ENCODE measurements at regions not wholly inside any gene's neighbourhood (a gene's known extent, or its start where the extent isn't known, plus 50 kb on each side); places are given as distances from the start of the nearest gene placed in this dataset.
"Not testable (repeated sequence)": the region's sequence is repeated elsewhere in the genome, so short reads cannot be mapped to it uniquely, and the experiment has no call there.

DNA sequence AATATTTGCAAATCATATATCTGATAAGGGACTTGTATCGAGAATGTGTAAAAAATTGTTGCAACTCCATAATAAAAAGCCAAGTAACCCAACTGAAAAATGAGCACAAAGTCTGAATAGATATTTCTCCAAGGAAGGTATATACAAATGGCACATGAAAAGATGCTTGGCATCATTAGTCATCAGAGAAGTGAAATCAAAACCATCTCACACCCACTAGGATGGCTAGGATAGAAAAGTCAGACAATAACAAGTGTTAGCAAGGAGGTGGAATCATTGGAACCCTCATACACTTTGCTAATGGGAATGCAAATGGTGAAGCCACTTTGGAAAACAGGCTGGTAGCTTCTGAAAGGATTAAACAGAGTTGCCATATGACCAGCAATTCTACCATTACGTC is 182.7 kb downstream of the ERCC6L2 start:
- Mint-ChIP-seq H3K36me3 (peaks cover 10% of the 10 kb centered on the region), H3K27ac (no peak overlapping the region), H3K4me1 (ENCODE audit: low read depth) (peaks cover 32% of the 10 kb centered on the region), H3K9me3 (ENCODE audit: low read depth) (peaks cover 15% of the 10 kb centered on the region), H3K27me3 (peaks cover 2% of the 10 kb centered on the region), H3K4me3 (no peak overlapping the region)

DNA sequence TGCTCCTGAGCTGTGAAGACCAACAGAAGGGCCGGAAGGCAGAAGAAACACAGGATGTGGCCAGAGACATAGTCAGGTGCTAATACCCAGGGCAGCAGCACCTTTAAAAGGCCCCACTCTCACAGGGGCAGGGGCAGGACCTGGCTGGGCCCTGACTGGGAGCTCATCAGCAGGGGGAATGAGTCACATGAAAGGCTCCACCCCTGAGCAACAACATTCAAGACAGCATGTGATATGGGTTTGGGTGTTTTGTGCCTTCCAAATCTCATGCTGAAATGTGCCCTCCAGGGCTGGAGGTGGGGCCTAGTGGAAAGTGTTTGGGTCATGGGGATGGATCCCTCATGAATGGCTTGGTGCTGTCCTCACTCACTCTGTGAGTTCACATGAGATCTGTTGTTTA is 181.7 kb downstream of the ERCC6L2 start:
- peaks cover 10% of the 10 kb centered on the region for H3K36me3 Mint-ChIP-seq
- H3K9me3 Mint-ChIP-seq (ENCODE audit: low read depth) = peaks cover 15% of the 10 kb centered on the region
- peaks cover 32% of the 10 kb centered on the region for H3K4me1 Mint-ChIP-seq (ENCODE audit: low read depth)
- H3K4me3 Mint-ChIP-seq = no peak overlapping the region
- peaks cover 2% of the 10 kb centered on the region for H3K27me3 Mint-ChIP-seq
- H3K27ac Mint-ChIP-seq = no peak overlapping the region

DNA sequence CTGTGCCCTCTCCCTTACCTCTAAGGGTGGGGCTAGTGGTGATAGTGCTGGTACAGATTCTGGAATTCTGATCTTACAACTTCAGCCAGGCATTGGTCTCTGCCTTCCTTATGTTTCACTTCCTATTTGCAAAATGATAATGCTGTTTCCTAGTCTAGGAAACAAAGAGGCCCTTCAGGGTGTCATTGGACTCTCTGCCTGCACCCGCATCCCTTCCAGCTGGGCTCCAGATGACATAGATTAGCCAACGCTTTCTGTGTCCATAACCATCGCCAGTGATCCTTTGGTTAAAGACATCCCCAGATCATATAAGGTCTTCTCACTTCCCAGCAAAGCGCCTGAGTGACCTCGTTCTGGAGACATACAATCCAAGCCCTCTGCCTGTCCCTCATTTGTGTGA is 180.7 kb downstream of the ERCC6L2 start:
- Mint-ChIP-seq H3K36me3 (peaks cover 10% of the 10 kb centered on the region), H3K9me3 (ENCODE audit: low read depth) (peaks cover 15% of the 10 kb centered on the region), H3K27me3 (no peaks in the 10 kb centered on the region), H3K4me3 (no peak overlapping the region), H3K4me1 (ENCODE audit: low read depth) (peaks cover 28% of the 10 kb centered on the region), H3K27ac (no peak overlapping the region)

DNA sequence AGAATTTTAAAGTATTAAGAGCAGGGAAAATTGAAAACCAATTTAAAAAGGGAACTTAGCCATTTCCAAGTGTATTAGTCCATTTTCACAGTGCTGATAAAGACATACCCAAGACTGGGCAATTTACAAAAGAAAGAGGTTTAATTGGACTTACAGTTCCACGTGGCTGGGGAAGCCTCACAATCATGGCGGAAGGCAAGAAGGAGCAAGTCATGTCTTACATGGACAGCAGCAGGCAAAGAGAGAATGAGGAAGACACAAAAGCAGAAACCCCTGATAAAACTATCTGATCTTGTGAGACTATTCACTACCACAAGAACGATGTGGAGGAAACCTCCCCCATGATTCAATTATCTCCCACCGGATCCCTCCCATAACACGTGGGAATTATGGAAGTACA is 178.8 kb downstream of the ERCC6L2 start:
- H3K36me3 Mint-ChIP-seq, H3K27ac Mint-ChIP-seq, H3K4me3 Mint-ChIP-seq, H3K27me3 Mint-ChIP-seq: not testable (repeated sequence)
- peaks cover 15% of the 10 kb centered on the region for H3K9me3 Mint-ChIP-seq (ENCODE audit: low read depth)
- H3K4me1 Mint-ChIP-seq (ENCODE audit: low read depth) = peaks cover 23% of the 10 kb centered on the region

DNA sequence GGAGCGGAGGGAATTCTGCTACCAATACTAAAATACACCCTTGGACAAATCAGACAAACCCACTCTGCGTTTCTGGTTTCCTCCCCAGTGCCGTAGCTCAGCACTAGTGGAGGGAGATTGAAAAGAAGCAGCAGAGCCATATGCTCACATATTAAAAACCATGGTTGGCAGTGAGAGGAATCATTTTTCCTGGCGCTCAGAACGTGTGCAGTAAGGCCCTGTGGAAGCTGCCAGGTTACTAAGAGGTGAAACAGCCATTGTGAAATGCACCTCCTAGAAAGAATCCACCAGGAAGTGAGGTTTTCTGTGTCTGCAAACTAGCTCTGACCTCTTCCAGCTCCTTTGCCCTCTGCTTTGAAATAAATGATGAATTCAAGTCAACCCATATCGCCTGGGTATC is 177.2 kb downstream of the ERCC6L2 start:
- Mint-ChIP-seq H3K4me3 (no peak overlapping the region), H3K9me3 (ENCODE audit: low read depth) (peaks cover 9% of the 10 kb centered on the region), H3K36me3 (peaks cover 5% of the 10 kb centered on the region), H3K27ac (no peak overlapping the region), H3K27me3 (no peaks in the 10 kb centered on the region), H3K4me1 (ENCODE audit: low read depth) (peaks cover 26% of the 10 kb centered on the region)

DNA sequence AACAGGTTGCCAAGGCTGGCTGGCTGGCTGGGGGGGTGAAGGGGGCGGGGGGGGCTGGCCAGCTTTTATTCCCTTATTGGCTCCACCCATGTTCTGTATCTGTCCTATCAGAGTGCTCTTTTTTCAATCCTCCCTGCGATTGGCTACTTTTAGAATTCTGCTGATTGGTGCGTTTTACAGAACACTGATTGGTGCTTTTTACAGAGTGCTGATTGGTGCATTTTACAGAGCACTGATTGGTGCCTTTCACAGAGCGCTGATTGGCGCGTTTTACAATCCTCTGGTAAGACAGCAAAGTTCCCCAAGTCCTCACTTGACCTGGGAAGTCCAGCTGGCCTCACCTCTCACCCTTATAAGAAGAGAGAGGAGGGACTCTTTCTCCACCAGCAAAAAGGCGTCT is 175.9 kb downstream of the ERCC6L2 start:
- Mint-ChIP-seq H3K4me3 (no peak overlapping the region), H3K4me1 (ENCODE audit: low read depth) (peaks cover 19% of the 10 kb centered on the region)

DNA sequence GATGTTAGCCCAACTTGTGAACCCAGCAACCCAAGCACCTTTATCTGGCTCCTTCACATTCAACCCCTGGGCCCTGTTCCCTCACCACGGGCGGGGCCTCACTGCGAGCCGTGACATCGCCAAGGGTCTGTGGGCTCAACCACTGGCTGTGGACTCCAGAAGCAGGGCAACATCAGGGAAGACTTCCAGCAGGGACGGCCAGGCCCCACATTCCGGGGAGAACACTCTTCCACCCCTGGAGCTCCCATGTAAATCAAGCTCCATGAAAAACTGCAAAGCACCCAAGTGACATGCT is 175.3 kb downstream of the ERCC6L2 start:
- Mint-ChIP-seq H3K4me1 (ENCODE audit: low read depth) (peaks cover 22% of the 10 kb centered on the region), H3K9me3 (ENCODE audit: low read depth) (peaks cover 9% of the 10 kb centered on the region), H3K36me3 (peaks cover 5% of the 10 kb centered on the region), H3K27ac (no peak overlapping the region), H3K4me3 (no peak overlapping the region), H3K27me3 (no peaks in the 10 kb centered on the region)

More for the DNA sequence above, 175.9 kb downstream of the ERCC6L2 start:
- Mint-ChIP-seq H3K36me3 (peaks cover 5% of the 10 kb centered on the region), H3K9me3 (ENCODE audit: low read depth) (peaks cover 9% of the 10 kb centered on the region), H3K27ac (no peak overlapping the region), H3K27me3 (no peaks in the 10 kb centered on the region)

DNA sequence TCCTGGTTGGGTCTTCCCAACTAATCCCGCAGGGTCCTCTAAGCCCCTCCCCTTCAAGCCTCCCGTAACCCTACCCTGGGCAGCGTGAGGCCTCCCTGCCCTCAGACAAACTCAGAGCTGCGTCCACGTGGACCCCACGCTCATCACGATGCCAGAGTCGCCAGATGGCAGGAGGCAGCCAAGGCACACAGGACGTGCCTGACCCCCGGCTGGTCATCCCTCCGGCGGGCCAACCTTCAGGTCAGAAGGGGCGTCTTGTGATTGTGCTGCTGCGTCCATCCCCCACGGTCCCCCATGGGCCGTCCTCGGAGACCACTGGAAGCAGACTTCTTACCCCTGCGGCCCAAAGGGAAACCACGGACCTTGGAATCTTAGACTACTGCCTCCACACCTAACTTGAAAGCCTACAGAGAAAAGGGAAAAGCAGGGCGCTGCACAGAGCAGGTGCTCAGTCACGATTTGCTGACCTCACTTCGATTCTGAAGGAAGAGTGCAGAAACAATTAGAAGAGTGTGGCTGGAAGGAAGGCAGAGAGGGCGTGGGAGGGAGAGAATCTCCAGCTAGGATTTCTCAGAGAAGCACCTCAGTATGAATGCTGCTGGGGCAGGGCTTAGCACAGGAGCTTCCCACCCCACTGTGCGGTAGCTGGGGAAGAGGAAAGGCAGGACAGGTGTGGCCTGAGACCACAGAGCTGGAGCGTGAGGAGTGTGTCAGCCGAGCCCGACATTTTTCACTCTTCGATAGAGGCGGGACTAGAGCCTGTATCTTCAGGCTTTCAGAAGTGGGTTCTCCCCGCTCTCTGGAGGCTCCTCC is 174.8 kb downstream of the ERCC6L2 start:
- H3K9me3 Mint-ChIP-seq (ENCODE audit: low read depth) = peaks cover 9% of the 10 kb centered on the region
- no peak overlapping the region for H3K27ac Mint-ChIP-seq
- H3K4me3 Mint-ChIP-seq = no peak overlapping the region
- H3K36me3 Mint-ChIP-seq = peaks cover 5% of the 10 kb centered on the region
- H3K27me3 Mint-ChIP-seq = no peaks in the 10 kb centered on the region
- H3K4me1 Mint-ChIP-seq (ENCODE audit: low read depth) = peaks cover 22% of the 10 kb centered on the region

DNA sequence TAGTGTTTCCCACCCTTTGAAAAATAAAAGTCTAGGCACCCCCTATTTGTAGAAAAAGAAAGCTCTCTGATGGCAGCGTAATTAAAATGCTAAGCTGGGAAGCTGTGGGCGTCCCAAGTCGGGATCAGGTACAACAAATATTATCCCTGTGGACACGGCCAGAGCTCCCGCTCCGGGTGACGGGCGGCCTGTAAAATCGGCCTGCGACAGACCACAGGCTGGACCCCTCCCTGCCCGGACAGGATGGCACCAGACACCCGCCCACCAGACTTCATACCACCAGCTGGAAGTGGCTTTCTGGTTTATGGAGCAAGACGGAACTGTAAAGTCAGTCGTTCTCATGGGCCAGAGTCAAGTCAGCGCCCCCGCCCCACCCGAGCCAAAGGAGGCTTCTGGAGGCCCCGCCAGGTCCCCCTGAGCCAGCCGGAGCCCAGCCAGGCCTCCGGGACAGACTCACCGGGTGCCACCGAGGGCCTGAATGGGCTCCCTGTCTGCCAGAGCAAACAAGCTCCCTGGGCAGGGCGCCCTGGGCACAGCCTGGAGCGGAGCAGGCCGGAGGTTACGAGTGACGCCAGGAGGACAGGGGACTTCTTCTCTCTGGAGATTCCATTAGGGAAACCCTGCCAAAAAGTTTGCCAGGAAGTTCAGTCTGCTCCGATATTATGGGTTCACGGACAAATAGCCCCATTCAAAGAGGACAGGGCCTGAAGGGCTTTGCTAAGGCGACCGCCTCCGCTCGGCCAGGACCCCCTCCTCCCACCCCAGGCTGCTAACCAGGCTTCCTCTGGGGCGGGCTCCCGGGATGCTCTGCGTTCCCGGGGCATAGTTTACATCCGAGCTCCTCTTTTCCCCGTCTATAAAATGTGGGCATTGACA is 173.7 kb downstream of the ERCC6L2 start:
- Mint-ChIP-seq H3K4me1 (ENCODE audit: low read depth) (peaks cover 22% of the 10 kb centered on the region), H3K27me3 (no peaks in the 10 kb centered on the region), H3K27ac (peak overlapping the region; percentile 34), H3K36me3 (peaks cover 4% of the 10 kb centered on the region), H3K4me3 (no peak overlapping the region), H3K9me3 (ENCODE audit: low read depth) (peaks cover 8% of the 10 kb centered on the region)

DNA sequence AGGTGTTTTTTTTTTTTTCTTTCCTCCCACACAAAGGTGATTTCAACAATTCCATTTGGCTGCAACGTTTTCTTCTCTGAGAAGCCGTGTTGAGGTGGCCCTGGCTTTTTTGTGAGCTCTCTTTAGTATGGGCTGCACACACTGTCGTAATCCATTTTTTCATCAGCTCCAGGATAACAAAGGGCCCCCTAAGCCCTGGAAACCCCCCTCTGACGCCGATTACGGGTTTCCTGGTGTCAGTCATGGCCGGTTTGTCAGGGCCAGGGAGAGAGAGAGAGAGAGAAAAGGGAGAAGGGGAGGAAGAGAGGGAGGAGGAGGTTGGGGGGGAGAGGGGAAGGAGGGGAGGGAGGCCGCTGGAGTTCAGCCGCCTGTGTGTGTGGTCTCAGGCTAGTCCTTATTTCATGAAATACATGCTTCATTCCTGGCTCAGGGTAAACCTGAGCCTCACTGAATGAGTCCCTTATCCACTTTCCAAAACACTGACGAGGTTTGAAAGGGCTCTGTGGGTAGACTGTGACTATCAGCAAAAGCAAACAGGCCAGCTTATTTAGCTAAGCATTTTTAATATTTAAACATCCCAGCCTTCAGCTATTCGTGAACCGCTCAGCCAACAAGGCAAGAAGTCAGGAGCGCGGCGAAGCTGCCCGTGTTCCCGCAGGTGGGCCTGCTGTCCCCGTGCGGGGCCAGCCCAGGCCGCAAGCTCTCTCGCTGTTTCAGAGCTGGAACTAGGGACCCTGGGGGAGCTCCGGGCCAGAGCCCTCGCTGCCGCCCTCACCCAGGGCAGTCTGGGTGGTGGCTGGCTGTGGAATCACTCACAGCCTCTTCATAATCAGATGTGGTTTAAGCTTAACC is 172.8 kb downstream of the ERCC6L2 start:
- Mint-ChIP-seq H3K9me3 (ENCODE audit: low read depth) (no peaks in the 10 kb centered on the region), H3K36me3 (no peaks in the 10 kb centered on the region), H3K4me3 (peak overlapping the region; percentile 46), H3K27me3 (no peaks in the 10 kb centered on the region), H3K4me1 (ENCODE audit: low read depth) (peaks cover 22% of the 10 kb centered on the region), H3K27ac (peak overlapping the region; percentile 83)

DNA sequence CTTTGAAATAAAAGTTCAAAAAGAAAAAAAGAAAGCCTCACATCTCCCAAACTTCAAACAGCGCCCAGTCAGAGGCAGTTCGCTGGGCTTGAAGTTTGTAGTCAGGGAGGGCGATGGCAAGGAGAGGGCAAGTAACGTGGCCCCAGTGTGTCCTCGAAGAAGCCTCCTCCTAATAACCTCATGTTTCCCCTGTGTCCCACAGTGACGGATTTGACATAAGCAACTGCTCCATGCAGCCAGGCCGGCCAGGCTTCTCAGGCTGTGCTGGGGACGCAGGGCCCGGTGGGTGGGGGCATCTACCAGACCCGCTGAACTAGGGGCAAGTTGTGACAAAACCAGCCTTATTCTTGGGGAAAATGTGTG is 172.2 kb downstream of the ERCC6L2 start:
- H3K27ac Mint-ChIP-seq = peak overlapping the region; percentile 83

DNA sequence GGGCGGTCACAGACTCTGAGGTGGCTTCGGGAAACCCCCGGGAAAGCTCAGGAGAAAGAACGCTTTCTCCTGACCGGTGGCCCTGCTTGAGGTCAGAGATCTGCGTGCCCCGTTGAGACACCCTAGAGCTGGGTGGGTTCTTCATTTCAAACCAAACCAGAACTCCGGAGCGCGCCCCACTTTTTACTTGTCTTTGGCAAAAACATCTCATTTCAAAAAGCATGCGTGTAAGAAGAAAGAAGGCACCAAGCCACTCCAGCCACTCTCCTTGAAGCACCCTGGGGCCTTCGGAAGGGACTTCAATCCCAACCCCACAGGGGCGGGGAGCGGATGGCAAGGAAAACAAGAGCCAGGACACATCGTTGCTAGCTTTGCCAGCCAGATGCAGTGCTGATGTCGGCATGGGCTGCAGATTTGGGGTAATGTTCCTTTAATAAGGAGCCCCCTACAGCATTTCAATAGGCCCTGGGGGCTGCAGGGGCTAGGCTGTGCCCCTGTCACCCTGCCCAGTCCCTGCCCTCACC is 171.7 kb downstream of the ERCC6L2 start:
- H3K36me3 Mint-ChIP-seq = no peaks in the 10 kb centered on the region
- no peaks in the 10 kb centered on the region for H3K27me3 Mint-ChIP-seq
- peak overlapping the region; percentile 83 for H3K27ac Mint-ChIP-seq
- no peak overlapping the region for H3K4me3 Mint-ChIP-seq
- no peaks in the 10 kb centered on the region for H3K9me3 Mint-ChIP-seq (ENCODE audit: low read depth)
- peaks cover 22% of the 10 kb centered on the region for H3K4me1 Mint-ChIP-seq (ENCODE audit: low read depth)

More for the DNA sequence above, 172.2 kb downstream of the ERCC6L2 start:
- no peaks in the 10 kb centered on the region for H3K36me3 Mint-ChIP-seq
- peaks cover 22% of the 10 kb centered on the region for H3K4me1 Mint-ChIP-seq (ENCODE audit: low read depth)
- H3K9me3 Mint-ChIP-seq (ENCODE audit: low read depth) = no peaks in the 10 kb centered on the region
- H3K4me3 Mint-ChIP-seq = peak overlapping the region; percentile 46
- H3K27me3 Mint-ChIP-seq = no peaks in the 10 kb centered on the region

DNA sequence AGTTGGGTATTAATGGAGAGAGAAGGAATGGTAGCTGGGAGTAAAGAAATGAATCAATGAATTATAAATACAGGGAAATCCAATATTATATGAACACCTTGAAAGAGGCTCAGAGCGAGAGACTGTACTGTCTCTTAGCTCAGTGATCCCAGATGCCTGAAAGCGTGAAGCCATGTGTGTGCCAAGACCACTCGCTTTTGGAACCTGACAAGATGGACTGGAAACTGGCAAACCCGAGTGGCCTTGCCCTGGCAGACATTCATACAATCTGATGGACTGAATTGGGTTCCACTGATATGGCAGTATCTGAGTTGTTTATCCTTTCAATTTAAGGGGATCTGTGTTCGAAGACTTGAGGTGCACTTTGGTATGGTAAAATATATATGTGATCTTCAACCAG is 170.3 kb downstream of the ERCC6L2 start:
- Mint-ChIP-seq H3K4me3 (no peak overlapping the region), H3K27me3 (no peaks in the 10 kb centered on the region), H3K9me3 (ENCODE audit: low read depth) (no peaks in the 10 kb centered on the region), H3K36me3 (no peaks in the 10 kb centered on the region), H3K4me1 (ENCODE audit: low read depth) (peaks cover 22% of the 10 kb centered on the region), H3K27ac (peak overlapping the region; percentile 11)

DNA sequence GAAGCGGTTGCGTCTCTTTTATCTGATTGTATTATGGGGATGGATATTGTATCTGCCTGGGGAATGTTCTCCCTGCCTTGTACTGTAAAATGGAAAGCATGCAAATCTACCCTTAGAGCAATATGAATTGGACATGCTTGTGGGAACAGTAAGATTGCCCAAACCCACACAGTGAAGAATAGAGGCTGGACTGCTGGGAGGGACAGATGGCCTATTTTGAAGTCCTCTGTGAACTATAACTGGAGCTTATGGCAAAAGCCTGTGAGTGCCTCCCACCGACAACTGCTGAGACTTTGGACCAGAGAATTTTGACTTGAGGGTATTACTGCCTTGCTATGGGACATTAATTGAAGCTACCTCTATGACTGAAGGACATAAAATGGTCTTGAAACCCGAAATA is 168.9 kb downstream of the ERCC6L2 start:
- H3K36me3 Mint-ChIP-seq = no peaks in the 10 kb centered on the region
- H3K27me3 Mint-ChIP-seq = no peaks in the 10 kb centered on the region
- no peaks in the 10 kb centered on the region for H3K9me3 Mint-ChIP-seq (ENCODE audit: low read depth)
- H3K4me1 Mint-ChIP-seq (ENCODE audit: low read depth) = peaks cover 20% of the 10 kb centered on the region
- no peak overlapping the region for H3K27ac Mint-ChIP-seq
- H3K4me3 Mint-ChIP-seq = no peak overlapping the region
